Body of pancreas (tissue), 4 donors: ENCODE measurements at regions not wholly inside any gene's neighbourhood (a gene's known extent, or its start where the extent isn't known, plus 50 kb on each side); places are given as distances from the start of the nearest gene placed in this dataset.

ENCODE experiments used
- CTCF ChIP-seq, 7 experiments: fragments of 450-650 bp in 4 of 7; fragments of 200-600 bp in 3 of 7; sonication (generic) in 3 of 7; IDR thresholded peaks; one replicate each; pipeline ENCODE4 v1.5.1; 2016 to 2019; ENCODE audit warnings: antibody characterized with exemption in 7 of 7
- POLR2A ChIP-seq, 3 donors: fragments of 450-650 bp; IDR thresholded peaks; one replicate each; pipeline ENCODE4 v1.6.1; 2016; ENCODE audit warnings: antibody characterized with exemption in 3 of 3, mild to moderate bottlenecking in 2 of 3

GRCh38 chrX:148365233-148365632 is 135.2 kb upstream of the AFF2 start:
- no peak for TF ChIP-seq CTCF (IDR thresholded peaks at IDR 0.05)
- TF ChIP-seq POLR2A (IDR thresholded peaks at IDR 0.05): no peak
